ENCODE measurements at regions not wholly inside any gene's neighbourhood (a gene's known extent, or its start where the extent isn't known, plus 50 kb on each side); places are given as distances from the start of the nearest gene placed in this dataset.

DNA sequence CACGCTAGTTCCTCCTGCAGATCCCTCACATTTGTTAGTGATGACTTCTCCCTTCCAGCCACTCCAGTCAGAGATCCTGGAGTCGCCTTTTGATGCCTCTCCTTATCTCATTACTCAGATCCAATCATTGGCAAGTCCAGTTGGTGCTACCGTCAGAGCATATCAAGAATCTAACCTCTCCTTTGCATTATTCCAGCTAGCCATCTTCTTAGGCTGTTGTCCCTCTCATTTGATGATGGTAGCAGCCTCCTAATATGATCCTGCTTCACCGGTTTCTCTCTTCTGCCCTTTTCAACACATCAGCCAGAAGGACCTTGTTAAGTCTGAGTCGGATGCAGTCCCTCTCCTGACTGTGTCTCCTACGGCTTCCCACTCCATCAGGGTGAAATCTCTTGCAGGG, 305.6 kb downstream of the THBS2 start:
- no peak for DNase-seq (ENCODE audit: low read depth)
- Histone ChIP-seq H3K4me3 (ENCODE audit: low read depth, low read length) (no peak overlapping the region), H3K27me3 (ENCODE audit: control insufficient read depth, insufficient read depth, low read length) (peaks cover 5% of the 10 kb centered on the region), H3K36me3 (ENCODE audit: control insufficient read depth, insufficient read depth, low read length) (no peaks in the 10 kb centered on the region)
- TF ChIP-seq, protein P1, sequence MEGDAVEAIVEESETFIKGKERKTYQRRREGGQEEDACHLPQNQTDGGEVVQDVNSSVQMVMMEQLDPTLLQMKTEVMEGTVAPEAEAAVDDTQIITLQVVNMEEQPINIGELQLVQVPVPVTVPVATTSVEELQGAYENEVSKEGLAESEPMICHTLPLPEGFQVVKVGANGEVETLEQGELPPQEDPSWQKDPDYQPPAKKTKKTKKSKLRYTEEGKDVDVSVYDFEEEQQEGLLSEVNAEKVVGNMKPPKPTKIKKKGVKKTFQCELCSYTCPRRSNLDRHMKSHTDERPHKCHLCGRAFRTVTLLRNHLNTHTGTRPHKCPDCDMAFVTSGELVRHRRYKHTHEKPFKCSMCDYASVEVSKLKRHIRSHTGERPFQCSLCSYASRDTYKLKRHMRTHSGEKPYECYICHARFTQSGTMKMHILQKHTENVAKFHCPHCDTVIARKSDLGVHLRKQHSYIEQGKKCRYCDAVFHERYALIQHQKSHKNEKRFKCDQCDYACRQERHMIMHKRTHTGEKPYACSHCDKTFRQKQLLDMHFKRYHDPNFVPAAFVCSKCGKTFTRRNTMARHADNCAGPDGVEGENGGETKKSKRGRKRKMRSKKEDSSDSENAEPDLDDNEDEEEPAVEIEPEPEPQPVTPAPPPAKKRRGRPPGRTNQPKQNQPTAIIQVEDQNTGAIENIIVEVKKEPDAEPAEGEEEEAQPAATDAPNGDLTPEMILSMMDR (IDR thresholded peaks at IDR 0.05; ENCODE audit: insufficient read depth, low read length, poor library complexity, severe bottlenecking): no peak

GRCh38 chr6:168943231-168943905, 310.3 kb downstream of the THBS2 start:
- DNase-seq (ENCODE audit: low read depth): no peak
- Histone ChIP-seq H3K4me3 (ENCODE audit: low read depth, low read length) (no peak overlapping the region), H3K27me3 (ENCODE audit: control insufficient read depth, insufficient read depth, low read length) (peaks cover 4% of the 10 kb centered on the region), H3K36me3 (ENCODE audit: control insufficient read depth, insufficient read depth, low read length) (no peaks in the 10 kb centered on the region)
- TF ChIP-seq, protein P1 (IDR thresholded peaks at IDR 0.05; ENCODE audit: insufficient read depth, low read length, poor library complexity, severe bottlenecking): no peak

DNA sequence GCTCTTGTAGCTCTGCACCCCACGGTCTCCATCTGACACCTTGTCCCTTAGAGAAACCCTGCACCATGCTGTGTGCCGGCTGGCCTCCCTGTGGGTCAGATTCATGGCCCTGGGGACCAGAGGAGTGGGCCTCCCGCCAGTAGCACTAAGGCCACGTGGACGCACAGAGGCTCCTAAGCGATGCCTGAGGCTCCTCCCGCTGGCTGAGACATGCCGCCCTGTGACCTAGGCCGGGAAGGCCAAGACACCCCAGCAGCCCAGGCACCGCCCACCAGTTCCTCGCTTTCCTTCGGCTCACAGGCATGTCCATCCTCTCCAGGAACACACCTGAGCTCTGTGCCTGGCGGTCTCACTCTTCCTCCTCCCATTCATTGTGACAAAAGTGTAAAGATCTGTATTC, 311.0 kb downstream of the THBS2 start:
- Histone ChIP-seq H3K4me3 (ENCODE audit: low read depth, low read length) (no peak overlapping the region), H3K36me3 (ENCODE audit: control insufficient read depth, insufficient read depth, low read length) (no peaks in the 10 kb centered on the region), H3K27me3 (ENCODE audit: control insufficient read depth, insufficient read depth, low read length) (peaks cover 4% of the 10 kb centered on the region)
- DNase-seq (ENCODE audit: low read depth): no peak
- TF ChIP-seq, protein P1 (IDR thresholded peaks at IDR 0.05; ENCODE audit: insufficient read depth, low read length, poor library complexity, severe bottlenecking): no peak

DNA sequence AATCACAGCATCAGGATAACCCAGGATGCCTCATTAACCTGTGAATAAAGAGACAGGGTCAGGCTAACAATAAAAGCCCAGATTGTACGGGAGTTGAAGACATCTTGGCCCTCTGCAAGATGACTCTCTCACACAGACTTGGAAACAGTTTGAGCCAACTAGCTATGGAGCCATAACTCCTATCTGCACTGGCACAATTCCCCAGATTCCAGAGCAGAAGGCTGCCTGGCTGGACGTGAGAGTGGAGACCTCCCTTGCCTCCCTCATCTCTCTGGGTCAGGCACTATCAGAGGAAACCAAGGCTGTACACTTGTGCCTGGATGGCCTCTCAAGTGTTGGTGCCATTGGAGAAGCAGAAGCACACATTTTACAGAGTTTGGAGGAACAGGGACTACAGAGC, 312.6 kb downstream of the THBS2 start:
- no peaks in the 10 kb centered on the region for H3K36me3 ChIP-seq (ENCODE audit: control insufficient read depth, insufficient read depth, low read length)
- peaks cover 4% of the 10 kb centered on the region for H3K27me3 ChIP-seq (ENCODE audit: control insufficient read depth, insufficient read depth, low read length)
- DNase-seq (ENCODE audit: low read depth): no peak
- no peak overlapping the region for H3K4me3 ChIP-seq (ENCODE audit: low read depth, low read length)
- TF ChIP-seq, protein P1 (IDR thresholded peaks at IDR 0.05; ENCODE audit: insufficient read depth, low read length, poor library complexity, severe bottlenecking): no peak

DNA sequence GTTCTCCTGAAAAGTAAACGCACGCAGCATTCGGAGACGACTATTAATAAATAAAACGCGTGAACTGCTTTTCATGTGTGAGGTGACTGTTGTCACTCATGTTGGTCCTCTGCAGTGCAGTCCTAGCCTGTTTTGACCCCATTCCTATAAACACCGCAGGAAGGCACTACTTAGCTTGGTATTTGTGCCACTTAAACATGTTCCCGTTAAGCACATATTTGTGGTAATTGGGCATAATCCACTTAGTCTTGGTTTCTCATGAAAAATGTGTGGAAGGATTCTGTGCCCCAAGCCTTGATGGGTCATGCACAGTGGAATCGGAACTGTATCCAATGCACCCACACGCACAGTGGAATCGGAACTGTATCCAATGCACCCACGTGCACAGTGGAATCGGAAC, 313.9 kb downstream of the THBS2 start:
- no peak overlapping the region for H3K4me3 ChIP-seq (ENCODE audit: low read depth, low read length)
- TF ChIP-seq, protein P1 (IDR thresholded peaks at IDR 0.05; ENCODE audit: insufficient read depth, low read length, poor library complexity, severe bottlenecking): no peak
- peaks cover 4% of the 10 kb centered on the region for H3K27me3 ChIP-seq (ENCODE audit: control insufficient read depth, insufficient read depth, low read length)
- DNase-seq (ENCODE audit: low read depth): no peak
- H3K36me3 ChIP-seq (ENCODE audit: control insufficient read depth, insufficient read depth, low read length): no peaks in the 10 kb centered on the region

- peaks cover 4% of the 10 kb centered on the region for H3K27me3 ChIP-seq (ENCODE audit: control insufficient read depth, insufficient read depth, low read length)
- TF ChIP-seq, protein P1 (IDR thresholded peaks at IDR 0.05; ENCODE audit: insufficient read depth, low read length, poor library complexity, severe bottlenecking): no peak
- no peak for DNase-seq (ENCODE audit: low read depth)
- H3K4me3 ChIP-seq (ENCODE audit: low read depth, low read length): no peak overlapping the region
- no peaks in the 10 kb centered on the region for H3K36me3 ChIP-seq (ENCODE audit: control insufficient read depth, insufficient read depth, low read length)
These were observed 314.6 kb downstream of the THBS2 start for GRCh38 chr6:168939041-168939440.
